ENCODE measurements at regions not wholly inside any gene's neighbourhood (a gene's known extent, or its start where the extent isn't known, plus 50 kb on each side); places are given as distances from the start of the nearest gene placed in this dataset.

- no peak for TF ChIP-seq CTCF (IDR thresholded peaks at IDR 0.05; ENCODE audit: extremely low read depth, insufficient read depth, missing control alignments)
- DNase-seq (ENCODE audit: low spot score): no peak
- in situ Hi-C loops (cut with MboI; ENCODE audit: low pct_unique_long_range_greater_than_20kb, low sequenced_read_pairs, unreplicated experiment): no loop called here
These were observed 126.2 kb upstream of the GPC1 start for GRCh38 chr2:240309214-240309613.

- no peak for DNase-seq (ENCODE audit: low spot score)
- in situ Hi-C loops (cut with MboI; ENCODE audit: low pct_unique_long_range_greater_than_20kb, low sequenced_read_pairs, unreplicated experiment): no loop called here
- no peak for TF ChIP-seq CTCF (IDR thresholded peaks at IDR 0.05; ENCODE audit: extremely low read depth, insufficient read depth, missing control alignments)
These were observed 125.3 kb upstream of the GPC1 start for GRCh38 chr2:240310201-240310600.

GRCh38 chr2:240310645-240311044 is 124.8 kb upstream of the GPC1 start:
- in situ Hi-C loops (cut with MboI; ENCODE audit: low pct_unique_long_range_greater_than_20kb, low sequenced_read_pairs, unreplicated experiment): no loop called here
- DNase-seq (ENCODE audit: low spot score): no peak
- no peak for TF ChIP-seq CTCF (IDR thresholded peaks at IDR 0.05; ENCODE audit: extremely low read depth, insufficient read depth, missing control alignments)

- DNase-seq (ENCODE audit: low spot score): no peak
- TF ChIP-seq CTCF (IDR thresholded peaks at IDR 0.05; ENCODE audit: extremely low read depth, insufficient read depth, missing control alignments): no peak
- in situ Hi-C loops (cut with MboI; ENCODE audit: low pct_unique_long_range_greater_than_20kb, low sequenced_read_pairs, unreplicated experiment): no loop called here
These were observed 123.6 kb upstream of the GPC1 start for GRCh38 chr2:240311821-240312220.

GRCh38 chr2:240319221-240319854 is 116.1 kb upstream of the GPC1 start:
- TF ChIP-seq CTCF (IDR thresholded peaks at IDR 0.05; ENCODE audit: extremely low read depth, insufficient read depth, missing control alignments): no peak
- in situ Hi-C loops (cut with MboI; ENCODE audit: low pct_unique_long_range_greater_than_20kb, low sequenced_read_pairs, unreplicated experiment): no loop called here
- no peak for DNase-seq (ENCODE audit: low spot score)

- TF ChIP-seq CTCF (IDR thresholded peaks at IDR 0.05; ENCODE audit: extremely low read depth, insufficient read depth, missing control alignments): no peak
- no peak for DNase-seq (ENCODE audit: low spot score)
- in situ Hi-C loops (cut with MboI; ENCODE audit: low pct_unique_long_range_greater_than_20kb, low sequenced_read_pairs, unreplicated experiment): no loop called here
These were observed 115.6 kb upstream of the GPC1 start for GRCh38 chr2:240319855-240320203.
